MM.1S (cell line): ENCODE measurements at regions not wholly inside any gene's neighbourhood (a gene's known extent, or its start where the extent isn't known, plus 50 kb on each side); places are given as distances from the start of the nearest gene placed in this dataset.

ENCODE experiments used
- CTCF ChIP-seq: fragments of 300-600 bp; sonication (generic); IDR thresholded peaks from 2 replicates; pipeline ENCODE4 v1.5.1; 2016; ENCODE audit warnings: antibody characterized with exemption, low read length, mixed read lengths
- EZH2 ChIP-seq: fragments of 300-600 bp; sonication (generic); optimal IDR thresholded peaks from 2 replicates; pipeline ENCODE3; 2017; ENCODE audit warnings: low read depth, mild to moderate bottlenecking, antibody characterized with exemption, low read length, mixed read lengths

GRCh38 chr19:28495046-28495445, 717.9 kb downstream of the UQCRFS1 start:
- no peak for TF ChIP-seq CTCF
- no peak for TF ChIP-seq EZH2
